ENCODE measurements at regions not wholly inside any gene's neighbourhood (a gene's known extent, or its start where the extent isn't known, plus 50 kb on each side); places are given as distances from the start of the nearest gene placed in this dataset.
"Not testable (repeated sequence)": the region's sequence is repeated elsewhere in the genome, so short reads cannot be mapped to it uniquely, and the experiment has no call there.

- not testable (repeated sequence) for DNase-seq (ENCODE audit: low spot score)
These were observed 150.9 kb upstream of the TEX13D start for GRCh38 chrX:124181515-124181914.

- DNase-seq (ENCODE audit: low spot score), result no peak
These were observed 142.0 kb upstream of the TEX13D start for GRCh38 chrX:124190440-124190839.

GRCh38 chrX:124194199-124194598, 138.3 kb upstream of the TEX13D start:
- no peak for DNase-seq (ENCODE audit: low spot score)

GRCh38 chrX:124194901-124195300, 137.6 kb upstream of the TEX13D start:
- no peak for DNase-seq (ENCODE audit: low spot score)

- no peak for DNase-seq (ENCODE audit: low spot score)
These were observed 129.1 kb upstream of the TEX13D start for GRCh38 chrX:124203311-124203710.

GRCh38 chrX:124208660-124209059, 123.8 kb upstream of the TEX13D start:
- DNase-seq (ENCODE audit: low spot score), result no peak

GRCh38 chrX:124209792-124210576, 122.5 kb upstream of the TEX13D start:
- no peak for DNase-seq (ENCODE audit: low spot score)

- DNase-seq (ENCODE audit: low spot score), result peak; percentile 2
These were observed 121.0 kb upstream of the TEX13D start for GRCh38 chrX:124211312-124211942.

GRCh38 chrX:124212622-124213021, 119.8 kb upstream of the TEX13D start:
- no peak for DNase-seq (ENCODE audit: low spot score)

GRCh38 chrX:124215786-124216185, 116.7 kb upstream of the TEX13D start:
- no peak for DNase-seq (ENCODE audit: low spot score)

- no peak for DNase-seq (ENCODE audit: low spot score)
These were observed 115.9 kb upstream of the TEX13D start for GRCh38 chrX:124216396-124217115.

GRCh38 chrX:124217304-124218251, 114.9 kb upstream of the TEX13D start:
- no peak for DNase-seq (ENCODE audit: low spot score)

- no peak for DNase-seq (ENCODE audit: low spot score)
These were observed 108.9 kb upstream of the TEX13D start for GRCh38 chrX:124223524-124223923.

GRCh38 chrX:124224528-124224927, 107.9 kb upstream of the TEX13D start:
- DNase-seq (ENCODE audit: low spot score), result no peak

GRCh38 chrX:124226129-124226528, 106.3 kb upstream of the TEX13D start:
- DNase-seq (ENCODE audit: low spot score), result no peak

- DNase-seq (ENCODE audit: low spot score), result no peak
These were observed 103.6 kb upstream of the TEX13D start for GRCh38 chrX:124228849-124229248.

- no peak for DNase-seq (ENCODE audit: low spot score)
These were observed 103.1 kb upstream of the TEX13D start for GRCh38 chrX:124229374-124229773.

GRCh38 chrX:124230655-124231450, 101.6 kb upstream of the TEX13D start:
- DNase-seq (ENCODE audit: low spot score), result no peak

GRCh38 chrX:124231451-124231759, 101.1 kb upstream of the TEX13D start:
- no peak for DNase-seq (ENCODE audit: low spot score)

GRCh38 chrX:124232523-124233201, 99.8 kb upstream of the TEX13D start:
- DNase-seq (ENCODE audit: low spot score), result no peak

GRCh38 chrX:124234348-124234747, 98.1 kb upstream of the TEX13D start:
- DNase-seq (ENCODE audit: low spot score), result no peak

Measured in hematopoietic multipotent progenitor cell treated with erythropoietin and hydrocortisone succinate and interleukin-3 and kit ligand, for 15 days (in vitro differentiated cells).